DMS53 treated with DMSO at 0.1 percent for 48 hours (cell line): ENCODE measurements at regions not wholly inside any gene's neighbourhood (a gene's known extent, or its start where the extent isn't known, plus 50 kb on each side); places are given as distances from the start of the nearest gene placed in this dataset.
"Not testable (repeated sequence)": the region's sequence is repeated elsewhere in the genome, so short reads cannot be mapped to it uniquely, and the experiment has no call there.

Experiments
- DNase-seq: peaks from one replicate; lab custom pipeline; 2025; ENCODE audit not compliant: unreplicated experiment; lab: John Stamatoyannopoulos, UW

- DNase-seq, result no peak
Observed at GRCh38 chrX:27404366-27404765, 58.8 kb downstream of the PPP4R3C start.

DNA sequence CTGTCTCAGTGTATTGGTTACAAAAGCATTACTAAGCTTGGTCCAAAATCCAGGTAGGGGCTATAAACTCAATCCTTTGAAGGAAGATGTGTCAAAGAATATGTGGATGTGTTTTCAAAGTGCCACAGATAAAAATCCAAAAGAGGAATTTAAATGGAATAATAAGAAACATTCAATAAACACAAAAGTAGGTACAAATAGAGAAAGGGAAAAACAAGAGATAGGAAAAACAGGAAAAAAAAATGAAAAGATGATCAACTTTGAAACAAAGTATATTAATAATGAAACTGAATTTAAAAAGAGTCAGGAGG is 64.0 kb downstream of the PPP4R3C start:
- DNase-seq, result no peak

- DNase-seq, result no peak
Observed at GRCh38 chrX:27391623-27392022, 71.5 kb downstream of the PPP4R3C start.

DNA sequence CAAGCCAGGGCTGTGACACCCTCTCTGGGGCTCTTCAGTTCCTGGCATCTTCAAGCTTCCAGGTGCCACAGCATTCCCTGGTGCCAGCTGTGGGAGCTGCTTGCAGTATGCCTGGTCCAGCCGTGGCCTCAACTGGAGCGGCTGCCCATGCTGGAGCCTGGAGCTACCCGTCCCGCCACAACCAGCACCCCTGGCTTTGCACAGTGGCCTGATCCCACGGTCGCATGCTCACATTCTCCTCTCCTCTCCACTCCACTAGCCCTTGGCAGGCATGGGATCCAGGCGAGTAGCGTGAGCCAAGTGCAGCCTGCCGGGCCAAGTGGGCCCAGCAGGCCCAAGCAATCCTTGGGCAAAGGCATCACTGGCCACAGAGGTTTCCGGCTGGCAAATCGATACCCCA is 81.7 kb downstream of the PPP4R3C start:
- DNase-seq, result no peak

DNA sequence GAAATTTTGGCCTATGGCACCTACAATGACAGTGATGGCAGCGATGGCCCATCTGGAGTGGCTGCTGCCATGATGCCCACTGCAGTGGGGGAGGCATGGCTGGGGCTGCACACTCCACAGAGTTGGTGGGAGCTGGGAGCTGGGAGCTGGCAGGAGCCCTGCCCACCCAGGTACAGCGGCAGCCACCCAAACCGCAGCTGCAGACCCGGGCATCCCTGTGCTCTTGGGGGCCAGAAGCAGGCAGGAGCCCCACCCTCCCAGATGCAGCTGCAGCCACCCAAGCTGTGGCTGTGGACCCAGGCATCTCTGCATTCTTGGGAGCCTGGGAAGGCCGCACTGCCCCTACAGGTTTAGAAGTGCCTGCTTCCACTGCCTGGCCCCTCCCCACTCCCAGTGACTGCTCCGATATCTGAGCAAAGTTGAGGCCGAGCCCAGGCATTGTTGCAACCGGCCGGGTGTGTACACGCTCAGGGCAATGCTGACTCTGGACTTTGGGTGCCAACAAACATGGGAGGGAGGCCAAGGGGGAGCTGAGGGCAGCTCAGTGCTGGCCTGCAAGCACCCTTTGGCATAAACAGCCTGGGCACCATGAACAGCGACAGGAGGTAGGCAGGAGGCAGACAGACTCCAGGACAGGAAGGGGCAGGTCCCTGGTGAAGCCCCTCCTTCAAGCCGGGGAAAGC is 82.8 kb downstream of the PPP4R3C start:
- DNase-seq, result no peak

GRCh38 chrX:27354021-27354420 is 109.1 kb downstream of the PPP4R3C start:
- DNase-seq, result no peak

GRCh38 chrX:27350476-27350875 is 112.7 kb downstream of the PPP4R3C start:
- no peak for DNase-seq

- peak; percentile 26 for DNase-seq
Observed at GRCh38 chrX:27336466-27337091, 126.6 kb downstream of the PPP4R3C start.

GRCh38 chrX:27321632-27322031 is 141.5 kb downstream of the PPP4R3C start:
- DNase-seq, result no peak

GRCh38 chrX:27309406-27309805 is 153.7 kb downstream of the PPP4R3C start:
- no peak for DNase-seq

- DNase-seq, result peak; percentile 63
Observed at GRCh38 chrX:27307546-27307945, 155.6 kb downstream of the PPP4R3C start.

GRCh38 chrX:27292552-27292951 is 170.6 kb downstream of the PPP4R3C start:
- DNase-seq, result not testable (repeated sequence)

- DNase-seq, result no peak
Observed at GRCh38 chrX:27276751-27277150, 186.4 kb downstream of the PPP4R3C start.

DNA sequence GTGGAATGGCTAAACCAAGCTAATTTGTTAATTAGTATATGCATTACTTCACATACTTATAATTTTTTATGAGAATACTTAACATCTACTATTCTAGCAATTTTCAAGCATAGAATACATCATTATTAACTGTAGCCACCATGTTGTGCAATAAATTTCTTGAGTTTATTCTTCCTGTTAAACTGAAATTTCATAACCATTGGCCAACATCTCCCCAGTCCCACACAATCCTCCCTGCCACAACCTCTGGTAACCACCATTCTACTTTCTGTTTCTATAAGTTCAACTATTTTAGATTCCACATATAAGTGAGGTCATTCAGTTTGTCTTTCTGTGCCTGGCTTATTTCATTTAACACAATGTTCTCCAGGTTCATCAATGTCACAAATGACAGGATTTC is 208.5 kb downstream of the PPP4R3C start:
- no peak for DNase-seq

GRCh38 chrX:27251369-27251768 is 211.8 kb downstream of the PPP4R3C start:
- no peak for DNase-seq

DNA sequence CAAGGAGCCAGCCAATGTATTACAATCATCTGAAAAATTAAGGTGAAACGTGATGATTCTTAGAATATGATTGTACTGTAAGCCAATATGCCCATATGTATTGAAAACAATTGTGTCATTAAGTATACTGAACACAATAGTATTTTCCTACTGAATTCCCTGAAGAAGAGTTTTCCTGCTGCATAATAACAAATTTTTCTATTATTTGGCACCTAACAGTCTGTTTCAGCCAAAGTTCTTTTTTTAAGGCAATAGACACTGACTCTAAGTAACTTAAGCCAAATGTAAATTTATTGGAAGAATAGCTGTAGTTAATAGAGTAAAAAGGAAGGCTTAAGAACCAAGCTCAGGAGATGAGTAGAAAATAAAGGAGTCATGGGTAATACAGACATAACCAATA is 220.6 kb downstream of the PPP4R3C start:
- no peak for DNase-seq

- DNase-seq, result no peak
Observed at GRCh38 chrX:27241981-27242380, 221.2 kb downstream of the PPP4R3C start.

DNA sequence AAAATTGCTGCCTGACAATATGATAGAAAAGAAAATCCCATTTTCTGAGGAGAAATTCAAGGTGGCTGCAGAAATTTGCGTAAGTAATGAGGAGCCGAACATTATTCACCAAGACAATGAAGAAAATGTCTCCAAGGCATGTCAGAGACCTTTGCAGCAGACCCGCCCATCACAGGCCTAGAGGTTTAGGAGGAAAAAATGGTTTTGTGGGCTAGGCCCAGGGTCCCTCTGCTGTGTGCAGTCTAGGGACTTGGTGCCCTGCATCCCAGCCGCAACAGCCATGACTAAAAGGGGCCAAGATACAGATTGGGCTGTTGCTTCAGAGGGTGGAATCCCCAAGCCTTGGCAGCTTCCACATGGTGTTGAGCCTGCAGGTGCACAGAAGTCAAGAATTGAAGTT is 223.1 kb downstream of the PPP4R3C start:
- not testable (repeated sequence) for DNase-seq

- DNase-seq, result peak; percentile 14
Observed at GRCh38 chrX:27236681-27237080, 226.5 kb downstream of the PPP4R3C start.

DNA sequence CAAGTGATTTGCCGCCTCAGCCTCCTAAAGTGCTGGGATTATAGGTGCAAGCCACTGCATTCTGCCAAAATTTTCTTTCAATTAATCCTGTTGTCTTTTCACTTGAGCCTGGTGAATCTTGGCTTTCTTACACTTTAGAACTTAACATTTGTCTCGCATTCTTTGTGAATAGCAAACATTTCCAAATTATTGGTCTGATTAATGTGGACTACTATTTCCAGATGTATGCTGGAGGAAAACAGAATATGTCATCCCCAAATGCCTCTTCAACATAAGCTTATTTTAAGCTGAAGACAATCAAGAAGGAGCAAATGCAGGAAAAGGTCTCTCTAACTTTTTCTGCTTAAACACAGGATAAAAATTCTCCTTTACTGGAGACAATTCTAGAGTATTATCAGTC is 233.4 kb downstream of the PPP4R3C start:
- DNase-seq, result no peak

DNA sequence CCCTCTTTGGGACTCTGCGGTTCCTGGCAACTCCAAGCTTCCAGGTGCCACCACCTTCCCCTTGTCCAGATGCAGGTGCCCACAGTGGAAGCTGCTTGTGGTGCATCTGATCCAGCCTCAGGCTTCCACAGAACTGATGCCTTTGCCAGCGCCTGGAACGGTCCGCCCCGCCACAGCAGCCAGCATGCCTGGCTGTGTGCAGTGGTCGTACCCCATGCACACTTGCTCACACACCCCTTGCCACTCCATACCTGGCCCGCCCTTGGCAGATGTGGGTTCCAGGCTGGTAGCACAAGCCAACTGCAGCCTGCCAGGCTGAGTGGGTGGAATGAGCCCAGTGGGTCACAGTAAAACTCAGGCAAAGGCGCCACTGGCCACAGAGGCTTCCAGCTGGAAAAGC is 240.5 kb downstream of the PPP4R3C start:
- no peak for DNase-seq

DNA sequence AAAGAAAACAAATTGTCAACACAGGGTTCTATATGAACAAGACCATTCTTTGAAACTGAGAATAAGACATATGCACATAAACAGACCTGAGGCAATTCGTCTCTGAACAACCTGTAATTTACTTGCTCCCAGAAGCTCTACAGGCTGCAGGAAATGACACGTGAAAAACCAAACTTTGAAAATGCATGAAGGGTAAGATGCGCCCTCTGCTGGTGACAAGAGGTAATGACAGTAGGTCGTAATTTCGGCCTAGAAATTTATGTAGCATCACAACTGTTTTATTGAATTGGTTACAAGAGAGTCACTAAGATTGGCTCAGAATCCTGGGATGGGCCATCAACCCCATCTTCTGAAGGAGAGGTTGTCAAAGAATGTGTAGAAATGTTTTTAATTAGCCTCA is 276.5 kb downstream of the PPP4R3C start:
- DNase-seq, result peak; percentile 51

DNA sequence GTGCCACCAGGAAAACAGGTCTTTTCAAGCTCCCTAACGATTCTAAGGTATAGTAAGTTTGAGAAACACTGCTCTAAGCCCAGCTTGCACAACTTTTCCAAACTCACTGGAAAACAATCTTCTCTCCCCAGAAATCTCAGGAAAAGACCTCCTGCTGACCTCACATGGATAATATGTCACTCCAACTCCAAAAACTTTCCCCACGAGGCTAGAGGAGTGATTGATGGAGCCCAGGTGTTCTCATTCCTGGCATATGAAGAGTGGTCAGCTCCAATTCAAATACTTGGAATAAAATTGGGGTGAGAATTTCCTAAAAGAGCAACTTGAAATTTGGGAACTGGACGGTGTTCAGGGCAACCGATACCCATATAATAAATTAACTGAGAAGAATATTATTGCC is 299.9 kb downstream of the PPP4R3C start:
- DNase-seq, result no peak
